AG04450 (cell line): ENCODE measurements at regions not wholly inside any gene's neighbourhood (a gene's known extent, or its start where the extent isn't known, plus 50 kb on each side); places are given as distances from the start of the nearest gene placed in this dataset.

Source experiments
- CTCF ChIA-PET: fragments of 300-600, 350-600 bp; formaldehyde crosslinking; extraction: SDS; loops from one replicate; lab custom pipeline; 2022; ENCODE audit warnings: antibody characterized with exemption, inconsistent platforms; lab: Charles Lee
- POLR2A ChIA-PET: fragments of 350-600 bp; formaldehyde crosslinking; extraction: SDS; loops from one replicate; lab custom pipeline; 2021; ENCODE audit warnings: antibody characterized with exemption, inconsistent platforms; lab: Yijun Ruan, JAX
- DNase-seq: peaks from one replicate; pipeline ENCODE4 v3.0.0-alpha.2; 2011; ENCODE audit warnings: low read depth, low spot score
- H3K27ac ChIP-seq: one replicate; pipeline ENCODE4 v1.5.1; 2012; ENCODE audit warnings: low read depth, low read length, control low read depth
- H3K27me3 ChIP-seq: one replicate; pipeline ENCODE4 v1.6.0; 2012; ENCODE audit warnings: low read length; ENCODE audit not compliant: control insufficient read depth, insufficient read depth
- H3K4me3 ChIP-seq: 2 replicates; pipeline ENCODE4 v1.5.1; 2011; ENCODE audit warnings: mild to moderate bottlenecking, low read depth, low read length, control low read depth
- H3K9me3 ChIP-seq: 2 replicates; pipeline ENCODE4 v1.5.1; 2012; ENCODE audit warnings: low read length; ENCODE audit not compliant: control insufficient read depth, insufficient read depth
- TF ChIP-seq, protein P1 (sequence below): IDR thresholded peaks from 2 replicates; pipeline ENCODE4 v1.5.1; 2011; ENCODE audit warnings: low read depth, low read length, control low read depth, inconsistent platforms

DNA sequence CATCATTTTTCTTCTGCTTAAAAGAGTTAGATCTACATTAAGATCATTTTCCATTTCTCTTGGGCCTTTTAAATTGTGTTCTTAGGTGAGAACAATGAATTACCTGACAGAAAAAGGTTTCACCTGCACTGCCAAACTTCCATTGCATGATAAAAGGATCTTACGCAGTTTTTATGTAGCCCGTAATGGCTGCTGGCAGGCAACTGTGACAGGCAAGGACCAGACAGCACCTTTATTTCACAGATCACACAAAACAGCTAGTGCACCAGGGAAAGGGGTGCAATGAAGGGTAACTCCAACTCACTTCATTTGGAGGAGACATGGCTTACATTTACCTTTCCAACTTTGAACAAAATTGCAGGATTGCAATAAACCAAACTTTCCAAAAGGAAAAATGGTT is 159.8 kb downstream of the SLITRK1 start:
- Histone ChIP-seq H3K27me3 (no peaks in the 10 kb centered on the region), H3K27ac (no peak overlapping the region), H3K9me3 (no peaks in the 10 kb centered on the region), H3K4me3 (no peak overlapping the region)
- CTCF ChIA-PET: no interaction called here
- TF ChIP-seq, protein P1, sequence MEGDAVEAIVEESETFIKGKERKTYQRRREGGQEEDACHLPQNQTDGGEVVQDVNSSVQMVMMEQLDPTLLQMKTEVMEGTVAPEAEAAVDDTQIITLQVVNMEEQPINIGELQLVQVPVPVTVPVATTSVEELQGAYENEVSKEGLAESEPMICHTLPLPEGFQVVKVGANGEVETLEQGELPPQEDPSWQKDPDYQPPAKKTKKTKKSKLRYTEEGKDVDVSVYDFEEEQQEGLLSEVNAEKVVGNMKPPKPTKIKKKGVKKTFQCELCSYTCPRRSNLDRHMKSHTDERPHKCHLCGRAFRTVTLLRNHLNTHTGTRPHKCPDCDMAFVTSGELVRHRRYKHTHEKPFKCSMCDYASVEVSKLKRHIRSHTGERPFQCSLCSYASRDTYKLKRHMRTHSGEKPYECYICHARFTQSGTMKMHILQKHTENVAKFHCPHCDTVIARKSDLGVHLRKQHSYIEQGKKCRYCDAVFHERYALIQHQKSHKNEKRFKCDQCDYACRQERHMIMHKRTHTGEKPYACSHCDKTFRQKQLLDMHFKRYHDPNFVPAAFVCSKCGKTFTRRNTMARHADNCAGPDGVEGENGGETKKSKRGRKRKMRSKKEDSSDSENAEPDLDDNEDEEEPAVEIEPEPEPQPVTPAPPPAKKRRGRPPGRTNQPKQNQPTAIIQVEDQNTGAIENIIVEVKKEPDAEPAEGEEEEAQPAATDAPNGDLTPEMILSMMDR: no peak
- POLR2A ChIA-PET: no interaction called here
- no peak for DNase-seq

- H3K27ac ChIP-seq: no peak overlapping the region
- no peaks in the 10 kb centered on the region for H3K27me3 ChIP-seq
- TF ChIP-seq, protein P1: no peak
- ChIA-PET CTCF (no interaction called here), POLR2A (no interaction called here)
- no peak for DNase-seq
- H3K4me3 ChIP-seq: no peak overlapping the region
- H3K9me3 ChIP-seq: no peaks in the 10 kb centered on the region
Observed at GRCh38 chr13:83716121-83716520, 166.2 kb downstream of the SLITRK1 start.

DNA sequence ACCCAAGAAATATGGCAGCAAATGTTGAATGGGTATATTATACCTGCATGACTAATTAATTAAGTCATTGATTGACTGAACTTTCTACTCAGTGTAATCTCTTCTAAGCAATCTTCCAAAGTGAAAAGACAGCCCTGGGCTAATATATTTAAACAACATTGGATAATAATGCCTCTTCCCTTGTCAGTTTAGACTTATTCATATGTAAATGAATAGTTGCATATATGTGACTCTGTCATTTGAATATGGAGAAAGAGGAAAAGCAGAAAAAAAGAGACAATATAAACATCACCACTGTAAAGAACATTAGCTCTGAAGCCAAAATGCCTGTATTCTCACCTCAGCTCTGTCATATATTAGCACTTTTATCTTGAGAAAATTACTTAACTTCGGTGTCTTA is 168.0 kb downstream of the SLITRK1 start:
- H3K27me3 ChIP-seq: no peaks in the 10 kb centered on the region
- CTCF ChIA-PET: no interaction called here

GRCh38 chr13:83710133-83710515 is 172.2 kb downstream of the SLITRK1 start:
- no peaks in the 10 kb centered on the region for H3K27me3 ChIP-seq
- POLR2A ChIA-PET: no interaction called here
- H3K27ac ChIP-seq: no peak overlapping the region
- H3K9me3 ChIP-seq: no peaks in the 10 kb centered on the region
- no peak overlapping the region for H3K4me3 ChIP-seq
- TF ChIP-seq, protein P1: no peak
- CTCF ChIA-PET: no interaction called here
- no peak for DNase-seq

More for the DNA sequence above, 168.0 kb downstream of the SLITRK1 start:
- no peak for DNase-seq
- no peak overlapping the region for H3K27ac ChIP-seq
- no peaks in the 10 kb centered on the region for H3K9me3 ChIP-seq
- POLR2A ChIA-PET: no interaction called here
- H3K4me3 ChIP-seq: no peak overlapping the region
- TF ChIP-seq, protein P1: no peak

DNA sequence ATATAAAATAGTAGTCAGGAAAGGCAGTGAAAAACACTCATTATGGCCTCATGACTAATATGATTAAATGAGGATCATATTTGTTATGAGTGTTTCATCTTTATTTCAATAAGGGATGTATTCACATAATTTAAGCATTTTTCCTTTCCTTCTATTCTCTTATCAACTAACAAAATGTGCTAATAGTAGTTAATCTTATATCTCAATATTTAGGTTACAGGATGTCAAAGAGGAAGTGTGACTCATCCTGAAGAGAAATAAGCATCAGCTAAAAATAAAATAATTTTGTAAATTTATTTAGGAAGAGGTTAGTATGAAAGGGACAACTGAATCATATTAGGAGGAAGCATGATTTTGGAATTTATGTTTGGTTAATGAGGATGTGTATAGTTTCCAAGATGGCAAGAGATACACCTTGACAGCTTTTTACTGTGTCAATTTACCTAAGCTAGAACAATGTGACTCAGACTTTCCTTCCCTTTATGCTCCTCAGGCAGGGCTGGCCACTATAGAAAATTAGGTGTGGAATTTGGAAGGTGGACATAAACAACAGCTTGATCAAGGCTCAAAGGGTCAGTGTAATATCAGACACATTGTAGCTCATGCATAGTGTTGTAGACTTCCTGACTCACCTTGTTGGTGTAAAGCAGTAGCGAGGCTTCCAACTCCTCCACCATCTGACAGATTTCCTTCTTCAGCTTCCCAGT is 172.7 kb downstream of the SLITRK1 start:
- CTCF ChIA-PET: interaction anchor here (0.7 kb wide), 1 partner anchor 1958 kb away, joined by 3 read pairs; no protein-coding TSS in a partner anchor
- H3K27me3 ChIP-seq: no peaks in the 10 kb centered on the region
- TF ChIP-seq, protein P1: no peak
- no peaks in the 10 kb centered on the region for H3K9me3 ChIP-seq
- POLR2A ChIA-PET: no interaction called here
- DNase-seq: no peak
- no peak overlapping the region for H3K4me3 ChIP-seq
- no peak overlapping the region for H3K27ac ChIP-seq
